ENCODE measurements at regions not wholly inside any gene's neighbourhood (a gene's known extent, or its start where the extent isn't known, plus 50 kb on each side); places are given as distances from the start of the nearest gene placed in this dataset.

GRCh38 chr1:98101364-98101763, 180.5 kb upstream of the DPYD start:
- no peak for TF ChIP-seq CTCF (IDR thresholded peaks at IDR 0.05)
- Mint-ChIP-seq H3K36me3 (no peaks in the 10 kb centered on the region), H3K4me1 (no peaks in the 10 kb centered on the region), H3K9me3 (peaks cover 0 to 5% (median under 1%) of the 10 kb centered on the region in 7 donors), H3K4me3 (no peak overlapping the region), H3K27me3 (ENCODE audit: low read depth in 3 of 3) (no peaks in the 10 kb centered on the region), H3K27ac (no peak overlapping the region)
- Histone ChIP-seq H3K4me1 (ENCODE audit: control insufficient read depth in 1 of 2, insufficient read depth in 2 of 2, low read length in 2 of 2) (no peaks in the 10 kb centered on the region), H3K9ac (ENCODE audit: insufficient read depth, low read length, poor library complexity, severe bottlenecking) (no peak overlapping the region), H3K4me3 (replicated peaks in 1 of 3; ENCODE audit: low read depth in 2 of 3, low read length in 3 of 3) (no peak overlapping the region), H3K27ac (ENCODE audit: low read depth in 1 of 2, low read length in 2 of 2) (no peak overlapping the region), H3K9me3 (replicated peaks in 1 of 2; ENCODE audit: control insufficient read depth in 1 of 2, insufficient read depth in 1 of 2, low read length in 2 of 2) (peaks cover 0 to 3% of the 10 kb centered on the region in 2 donors), H3K79me2 (ENCODE audit: insufficient read depth, low read length) (no peaks in the 10 kb centered on the region), H3K27me3 (ENCODE audit: control insufficient read depth in 2 of 2, insufficient read depth in 2 of 2, low read length in 2 of 2) (no peaks in the 10 kb centered on the region), H3K4me2 (replicated peaks; ENCODE audit: extremely low read depth, low read length, poor library complexity, severe bottlenecking) (no peak overlapping the region), H3K36me3 (replicated peaks in 1 of 2; ENCODE audit: control insufficient read depth in 1 of 2, insufficient read depth in 2 of 2, low read length in 2 of 2) (no peaks in the 10 kb centered on the region), H2AFZ (ENCODE audit: insufficient read depth, low read depth, low read length, poor library complexity, severe bottlenecking) (no peak overlapping the region), H4K20me1 (ENCODE audit: insufficient read depth, low read length) (no peaks in the 10 kb centered on the region)
- intact Hi-C loops (cut with micrococcal nuclease): no loop called here
- WGBS (ENCODE audit: insufficient coverage): no CpG with 5 or more reads among the region's 2 CpGs
- no peak for DNase-seq

GRCh38 chr1:98099501-98099900, 178.7 kb upstream of the DPYD start:
- no peak overlapping the region for H3K4me3 Mint-ChIP-seq
- Histone ChIP-seq H3K4me3 (replicated peaks in 1 of 3; ENCODE audit: low read depth in 2 of 3, low read length in 3 of 3) (no peak overlapping the region), H3K4me2 (replicated peaks; ENCODE audit: extremely low read depth, low read length, poor library complexity, severe bottlenecking) (no peak overlapping the region), H3K9ac (ENCODE audit: insufficient read depth, low read length, poor library complexity, severe bottlenecking) (no peak overlapping the region), H3K9me3 (replicated peaks in 1 of 2; ENCODE audit: control insufficient read depth in 1 of 2, insufficient read depth in 1 of 2, low read length in 2 of 2) (no peaks in the 10 kb centered on the region), H2AFZ (ENCODE audit: insufficient read depth, low read depth, low read length, poor library complexity, severe bottlenecking) (no peak overlapping the region), H3K79me2 (ENCODE audit: insufficient read depth, low read length) (no peaks in the 10 kb centered on the region), H4K20me1 (ENCODE audit: insufficient read depth, low read length) (no peaks in the 10 kb centered on the region), H3K36me3 (replicated peaks in 1 of 2; ENCODE audit: control insufficient read depth in 1 of 2, insufficient read depth in 2 of 2, low read length in 2 of 2) (no peaks in the 10 kb centered on the region), H3K27me3 (ENCODE audit: control insufficient read depth in 2 of 2, insufficient read depth in 2 of 2, low read length in 2 of 2) (no peaks in the 10 kb centered on the region), H3K4me1 (ENCODE audit: control insufficient read depth in 1 of 2, insufficient read depth in 2 of 2, low read length in 2 of 2) (no peaks in the 10 kb centered on the region), H3K27ac (ENCODE audit: low read depth in 1 of 2, low read length in 2 of 2) (no peak overlapping the region)
- H3K36me3 Mint-ChIP-seq: no peaks in the 10 kb centered on the region
- H3K4me1 Mint-ChIP-seq: no peaks in the 10 kb centered on the region
- no CpG with 5 or more reads among the region's 3 CpGs for WGBS (ENCODE audit: insufficient coverage)
- H3K27me3 Mint-ChIP-seq (ENCODE audit: low read depth in 3 of 3): no peaks in the 10 kb centered on the region
- H3K27ac Mint-ChIP-seq: no peak overlapping the region
- DNase-seq: no peak
- intact Hi-C loops (cut with micrococcal nuclease): no loop called here
- peaks cover 0 to 2% (median 0%) of the 10 kb centered on the region in 7 donors for H3K9me3 Mint-ChIP-seq
- TF ChIP-seq CTCF (IDR thresholded peaks at IDR 0.05): no peak
